HG02759 (cell line): ENCODE measurements at regions not wholly inside any gene's neighbourhood (a gene's known extent, or its start where the extent isn't known, plus 50 kb on each side); places are given as distances from the start of the nearest gene placed in this dataset.
"Not testable (repeated sequence)": the region's sequence is repeated elsewhere in the genome, so short reads cannot be mapped to it uniquely, and the experiment has no call there.

Experiments used
- ATAC-seq: cut with Tn5 transposase; IDR thresholded peaks from one replicate; pipeline ENCODE4 v1.9.1; 2021; ENCODE audit warnings: mild to moderate bottlenecking, moderate library complexity; ENCODE audit not compliant: unreplicated experiment

DNA sequence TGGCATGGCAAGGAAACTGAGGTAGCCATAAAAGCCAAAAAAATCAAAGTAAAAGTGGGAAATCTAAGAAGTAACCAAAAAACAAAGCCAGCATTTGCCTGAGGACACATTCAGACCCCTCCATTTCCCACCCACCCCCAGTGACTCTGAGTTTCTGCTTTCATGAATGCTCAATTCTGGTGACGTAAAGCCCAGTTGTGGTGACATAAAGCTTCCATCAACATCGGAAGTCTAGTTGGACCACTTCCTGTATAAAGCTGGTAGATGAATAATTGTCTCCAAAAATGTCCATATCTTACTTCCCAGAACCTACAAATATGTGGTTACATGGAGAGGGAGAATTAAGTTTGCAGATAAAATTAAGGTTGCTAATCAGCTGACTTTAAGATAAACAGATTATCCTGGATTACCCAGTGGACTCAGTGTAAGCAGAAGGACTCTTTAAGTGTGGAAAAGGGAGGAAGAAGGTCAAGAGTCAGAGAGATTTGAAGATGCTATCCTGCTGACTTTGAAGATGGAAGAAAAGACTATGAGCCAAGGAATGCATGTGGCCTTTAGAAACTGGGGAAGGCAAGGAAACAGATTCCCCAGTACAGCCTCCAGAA is 62.0 kb upstream of the ST3GAL6 start:
- ATAC-seq = no peak

DNA sequence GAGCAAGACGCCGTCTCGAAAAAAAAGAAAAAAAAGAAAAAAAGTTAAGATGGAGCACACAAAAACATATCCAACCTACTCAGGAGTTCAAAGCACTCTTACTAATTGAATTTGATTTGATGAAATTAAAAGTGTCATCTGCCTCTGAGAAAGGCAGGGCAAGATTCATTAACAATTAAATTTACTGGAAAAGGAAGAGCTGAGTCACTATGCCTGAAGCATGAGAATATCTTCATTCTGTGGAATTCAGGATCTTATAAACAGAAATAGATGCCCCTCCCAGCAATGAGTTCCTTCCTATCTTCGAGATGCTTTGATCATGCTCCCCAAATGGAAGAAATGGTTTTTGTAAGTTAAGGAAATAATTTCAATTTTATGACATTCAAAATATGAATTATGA is 61.0 kb upstream of the ST3GAL6 start:
- no peak for ATAC-seq

DNA sequence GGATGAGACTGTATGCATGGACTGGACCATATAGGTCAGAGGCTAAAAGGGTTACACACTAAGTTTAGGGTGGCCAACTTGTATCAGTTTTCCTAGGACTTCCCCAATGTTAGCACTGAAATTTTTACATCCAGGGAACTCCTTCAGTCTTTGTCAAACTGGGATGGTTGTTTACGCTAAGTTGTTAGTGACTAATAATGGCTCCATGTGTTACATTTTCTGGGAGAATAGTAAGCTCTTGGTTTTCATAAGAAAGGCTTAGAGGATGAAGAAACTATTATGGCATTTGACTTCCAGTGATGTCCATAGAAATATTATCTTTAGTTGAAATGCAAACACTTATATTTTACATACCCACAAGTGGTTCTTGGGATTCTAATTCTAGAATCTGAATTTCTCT is 57.9 kb upstream of the ST3GAL6 start:
- ATAC-seq = no peak

DNA sequence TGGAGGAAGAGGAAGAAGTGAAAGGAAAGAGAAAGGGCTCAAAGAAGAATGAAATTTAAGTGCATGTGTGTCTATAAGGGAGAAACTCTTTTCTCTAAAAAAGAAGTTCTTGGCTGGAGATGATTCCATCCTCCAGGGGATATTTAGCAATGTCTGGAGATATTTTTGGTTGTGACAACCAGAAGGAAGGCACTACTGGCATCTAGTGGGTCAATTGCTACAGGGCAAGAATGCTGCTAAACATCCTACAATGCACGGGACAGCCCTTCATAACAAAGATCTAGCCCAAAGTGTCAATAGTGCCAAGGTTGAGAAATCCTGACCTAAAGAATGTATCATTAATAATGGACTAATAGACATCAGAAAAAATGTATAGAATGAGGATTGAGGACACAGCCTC is 57.4 kb upstream of the ST3GAL6 start:
- no peak for ATAC-seq

DNA sequence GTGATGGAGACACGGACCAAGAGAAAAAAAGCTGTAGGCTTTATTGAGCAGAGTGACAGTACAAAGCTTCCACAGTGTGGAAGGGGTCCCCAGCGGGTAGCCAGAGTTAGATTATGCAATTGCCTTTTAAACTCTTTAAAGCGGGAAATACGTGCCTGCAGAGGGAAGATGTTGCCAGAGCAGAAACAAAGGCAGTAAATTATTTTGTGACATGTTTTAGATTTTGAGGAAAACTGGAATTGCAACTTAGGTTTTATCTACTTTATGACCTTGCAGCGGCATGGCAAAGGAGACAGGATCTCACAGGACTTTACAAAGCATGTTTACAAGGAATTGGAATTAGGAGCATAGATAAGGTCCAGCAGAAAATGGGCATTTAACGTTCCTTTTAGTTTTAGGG is 54.5 kb upstream of the ST3GAL6 start:
- not testable (repeated sequence) for ATAC-seq

DNA sequence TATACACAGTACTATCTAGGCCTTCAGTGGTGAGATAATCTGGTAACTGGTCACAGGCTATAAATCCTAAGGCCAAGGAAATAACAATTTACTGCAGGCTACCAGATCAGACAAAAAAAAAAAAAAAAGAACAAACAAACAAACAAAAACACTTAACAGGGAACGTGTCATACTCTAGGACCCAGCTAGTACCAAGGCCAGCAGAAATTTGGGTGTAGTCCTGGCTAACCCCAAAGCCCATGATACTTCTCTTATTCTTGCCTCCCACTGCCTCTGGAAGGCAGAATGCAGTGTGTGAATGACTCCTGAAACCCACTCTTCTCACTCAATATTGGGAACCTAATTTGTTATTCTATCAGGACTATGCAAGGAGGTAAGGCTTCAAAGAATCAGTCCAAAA is 53.7 kb upstream of the ST3GAL6 start:
- ATAC-seq = no peak

DNA sequence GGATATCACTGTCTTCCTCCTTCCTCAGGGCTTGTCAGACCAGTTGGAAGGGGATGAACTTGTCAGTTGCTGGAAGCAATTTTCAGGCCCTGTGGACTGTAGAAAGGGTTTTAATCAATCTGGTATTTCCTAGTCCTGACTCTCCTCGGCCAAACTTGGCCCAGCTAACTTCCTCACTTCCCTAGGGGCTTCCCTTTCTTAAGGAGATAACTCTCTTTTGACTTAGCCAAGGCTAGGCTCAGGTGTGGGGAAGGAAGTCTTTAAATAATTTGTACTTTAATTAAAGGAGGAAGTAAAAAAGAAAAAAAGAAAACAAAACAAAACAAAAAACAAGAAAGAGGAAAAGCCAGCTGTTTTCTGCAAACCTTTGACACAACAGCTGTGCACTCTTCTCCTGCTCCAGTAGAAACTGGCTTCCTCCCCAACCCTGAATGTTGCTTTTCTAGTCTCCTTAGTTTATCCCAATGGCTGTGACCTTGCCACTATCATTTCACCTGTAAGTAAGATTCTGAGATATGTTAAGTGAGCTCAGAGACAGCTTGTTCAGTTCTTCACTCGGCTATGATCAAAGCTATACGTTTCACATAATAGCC is 53.0 kb upstream of the ST3GAL6 start:
- no peak for ATAC-seq

DNA sequence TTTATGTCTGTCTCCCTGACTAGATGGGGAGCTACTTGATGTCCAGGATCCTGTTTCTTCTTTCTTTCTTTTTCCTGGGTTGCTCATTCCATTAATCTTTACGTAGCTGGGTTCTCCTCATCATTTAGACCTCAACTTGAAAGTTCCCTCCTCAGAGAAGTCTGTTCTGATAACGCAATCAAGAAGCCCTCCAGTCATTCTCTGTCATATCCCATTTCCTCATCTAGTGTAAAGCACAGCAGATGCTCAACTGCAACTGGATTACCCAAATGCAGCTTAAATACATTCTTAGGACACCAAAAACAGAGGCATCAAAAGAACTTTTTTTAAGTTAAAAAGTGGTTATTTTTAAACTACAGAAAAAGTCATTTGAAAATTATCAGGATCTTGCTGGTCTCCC is 51.7 kb upstream of the ST3GAL6 start:
- no peak for ATAC-seq

DNA sequence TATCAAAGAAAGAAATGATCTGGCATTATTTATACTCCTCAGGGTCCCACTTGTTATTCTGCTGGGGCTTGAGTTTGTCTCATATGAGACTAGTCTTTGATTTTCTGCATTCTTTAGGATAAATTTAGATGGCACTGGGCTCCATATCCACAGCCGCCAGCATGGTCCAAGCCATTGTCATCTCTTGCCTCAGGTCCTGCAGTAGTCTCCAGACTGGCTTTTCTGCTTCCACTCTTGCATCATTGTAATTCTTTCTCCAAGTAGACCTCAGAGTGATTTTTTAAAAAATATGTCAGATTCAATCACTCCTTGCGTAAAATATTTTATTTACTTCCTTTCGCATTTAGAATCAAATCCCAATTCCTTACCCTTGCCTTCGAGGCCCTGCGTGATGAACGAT is 50.4 kb upstream of the ST3GAL6 start:
- no peak for ATAC-seq

DNA sequence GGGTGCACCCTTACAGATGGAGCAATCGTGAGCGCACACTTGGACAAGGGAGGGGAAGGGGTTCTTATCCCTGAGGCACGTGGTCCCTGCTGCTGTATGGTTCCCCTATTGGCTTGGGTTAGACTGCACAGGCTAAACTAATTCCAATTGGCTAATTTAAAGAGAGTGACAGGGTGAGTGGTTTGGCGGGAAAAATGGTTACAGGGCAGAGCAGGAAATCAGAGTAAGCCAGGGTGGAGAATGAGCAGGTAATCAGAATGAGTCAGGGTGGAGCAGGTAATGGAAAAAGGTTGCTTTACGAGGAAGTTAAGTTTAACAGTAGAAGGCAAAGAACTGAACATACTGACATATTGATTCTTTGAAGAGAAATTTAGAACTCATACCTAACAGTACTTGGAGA is 49.8 kb upstream of the ST3GAL6 start:
- ATAC-seq = not testable (repeated sequence)
